GM23338 (cell line): ENCODE measurements at regions not wholly inside any gene's neighbourhood (a gene's known extent, or its start where the extent isn't known, plus 50 kb on each side); places are given as distances from the start of the nearest gene placed in this dataset.

ENCODE experiments used
- EZH2 ChIP-seq: fragments of 200-600 bp; sonication (generic); IDR thresholded peaks from one replicate; pipeline ENCODE4 v1.8.0; 2017; ENCODE audit warnings: antibody characterized with exemption, mild to moderate bottlenecking, low read depth; ENCODE audit not compliant: unreplicated experiment
- EZH2phosphoT487 ChIP-seq: fragments of 200-600 bp; sonication (generic); IDR thresholded peaks from one replicate; pipeline ENCODE4 v1.8.1; 2018; ENCODE audit warnings: antibody characterized with exemption; ENCODE audit not compliant: unreplicated experiment

- no peak for TF ChIP-seq EZH2phosphoT487
- TF ChIP-seq EZH2 = no peak
Observed at GRCh38 chr1:195594773-195595172, 1013.5 kb downstream of the KCNT2 start.
